ENCODE measurements at regions not wholly inside any gene's neighbourhood (a gene's known extent, or its start where the extent isn't known, plus 50 kb on each side); places are given as distances from the start of the nearest gene placed in this dataset.

DNA sequence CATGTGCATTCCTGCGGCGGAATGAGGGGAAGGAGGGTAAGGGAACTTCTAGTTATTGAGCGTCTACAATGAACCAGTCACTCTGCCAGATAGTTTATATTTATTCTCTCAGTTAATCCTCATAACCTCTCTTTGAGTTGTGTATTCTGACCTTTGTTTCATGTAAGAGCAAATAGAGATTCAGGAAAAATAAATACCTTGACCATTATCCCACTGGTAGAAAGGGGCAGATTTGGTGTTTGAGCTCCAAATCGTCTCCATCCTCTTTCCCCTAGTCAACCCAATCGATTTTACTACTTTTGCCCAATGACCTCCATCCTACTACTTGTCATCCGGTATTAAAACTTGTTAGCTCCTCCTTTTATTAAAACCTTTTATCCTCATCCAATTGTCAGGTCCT, 157.1 kb upstream of the SESN3 start:
- TF ChIP-seq POLR2AphosphoS5 (IDR thresholded peaks at IDR 0.05; ENCODE audit: low read depth, low read length) (no peak), POLR2A (IDR thresholded peaks at IDR 0.05; ENCODE audit: low read depth, low read length) (no peak), TAF1 (IDR thresholded peaks at IDR 0.05; ENCODE audit: low read depth, low read length) (no peak), SPI1 (IDR thresholded peaks at IDR 0.05; ENCODE audit: low read depth, low read length) (no peak), PAX5 (IDR thresholded peaks at IDR 0.05; ENCODE audit: insufficient read depth, low read length, severe bottlenecking) (no peak), POU2F2 (IDR thresholded peaks at IDR 0.05; ENCODE audit: low read depth, low read length) (no peak)

Measured in GM12891 (cell line).